MCF 10A (cell line): ENCODE measurements at regions not wholly inside any gene's neighbourhood (a gene's known extent, or its start where the extent isn't known, plus 50 kb on each side); places are given as distances from the start of the nearest gene placed in this dataset.

Experiments used
- BruUV-seq: library from RNA; stranded (reverse); fragments of 400-500 nt; replicated peaks from 2 replicates; lab custom pipeline; 2021; lab: Mats Ljungman, UMichigan
- CTCF ChIA-PET: fragments of 300-600 bp; sonication (Branson Sonifier 250); formaldehyde crosslinking; extraction: SDS; loops from one replicate; lab custom pipeline; 2021; ENCODE audit warnings: antibody characterized with exemption, inconsistent platforms; lab: Yijun Ruan, JAX
- POLR2A ChIA-PET: fragments of 300-600, 350-650 bp; sonication (Branson Sonifier 250); formaldehyde crosslinking; extraction: SDS; loops from one replicate; lab custom pipeline; 2020; ENCODE audit warnings: antibody characterized with exemption, inconsistent platforms; lab: Yijun Ruan, JAX
- DNase-seq: peaks from one replicate; pipeline ENCODE4 v3.0.0-alpha.2; 2018; ENCODE audit not compliant: unreplicated experiment
- H3K27ac Mint-ChIP-seq: one replicate; pipeline ENCODE4 v1.8.0; 2022; ENCODE audit warnings: mild to moderate bottlenecking, low read depth, mixed read lengths; ENCODE audit not compliant: unreplicated experiment
- H3K27me3 Mint-ChIP-seq: one replicate; pipeline ENCODE4 v1.8.0; 2022; ENCODE audit warnings: mixed read lengths; ENCODE audit not compliant: insufficient read depth, unreplicated experiment
- H3K36me3 Mint-ChIP-seq: one replicate; pipeline ENCODE4 v1.8.0; 2022; ENCODE audit warnings: mild to moderate bottlenecking, moderate library complexity, mixed read lengths; ENCODE audit not compliant: insufficient read depth, unreplicated experiment
- H3K4me1 Mint-ChIP-seq: one replicate; pipeline ENCODE4 v1.8.0; 2022; ENCODE audit warnings: mixed read lengths; ENCODE audit not compliant: insufficient read depth, unreplicated experiment
- H3K4me3 Mint-ChIP-seq: one replicate; pipeline ENCODE4 v1.8.0; 2022; ENCODE audit warnings: mild to moderate bottlenecking, moderate library complexity, mixed read lengths; ENCODE audit not compliant: unreplicated experiment
- H3K9me3 Mint-ChIP-seq: one replicate; pipeline ENCODE4 v1.8.0; 2022; ENCODE audit warnings: mixed read lengths; ENCODE audit not compliant: unreplicated experiment
- CTCF ChIP-seq: fragments of 200-600 bp; IDR thresholded peaks from one replicate; pipeline ENCODE4 v1.8.0; 2022; ENCODE audit warnings: antibody characterized with exemption, mild to moderate bottlenecking; ENCODE audit not compliant: unreplicated experiment
- intact Hi-C: fragments of 100-400 bp; cut with micrococcal nuclease; formaldehyde crosslinking; loops from 2 replicates; pipeline ENCODE4 v1.14.1; 2022

DNA sequence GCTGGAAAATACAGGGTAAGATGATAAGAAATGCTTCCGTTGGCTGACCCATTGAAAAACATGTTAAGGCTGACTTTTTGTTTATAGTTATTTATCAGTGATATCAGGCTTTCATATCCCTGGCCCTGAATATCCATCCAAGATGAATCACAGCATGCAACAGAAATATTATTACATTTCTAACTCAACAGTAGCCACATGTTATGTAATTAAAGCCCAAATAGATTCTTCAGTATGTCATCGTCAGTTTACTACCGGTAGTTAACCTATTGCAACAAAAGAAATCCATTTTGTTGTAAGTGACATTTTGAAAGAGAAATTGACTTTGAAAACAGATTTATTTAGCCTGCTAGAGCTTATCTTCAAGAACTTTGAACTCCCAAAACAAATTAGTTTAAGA, 354.1 kb upstream of the CELF2 start:
- no TSS peak for BruUV-seq
- intact Hi-C loops = no loop called here
- no peak overlapping the region for H3K4me3 Mint-ChIP-seq
- no peaks in the 10 kb centered on the region for H3K36me3 Mint-ChIP-seq
- no peak overlapping the region for H3K27ac Mint-ChIP-seq
- TF ChIP-seq CTCF = no peak
- peaks cover 31% of the 10 kb centered on the region for H3K4me1 Mint-ChIP-seq
- POLR2A ChIA-PET = interaction anchor here (0.7 kb wide), 1 partner anchor 741 kb away, joined by 3 read pairs; no protein-coding TSS in a partner anchor
- CTCF ChIA-PET = interaction anchor here (0.6 kb wide), 1 partner anchor 14 kb away, joined by 4 read pairs; no protein-coding TSS in a partner anchor
- DNase-seq = no peak
- H3K27me3 Mint-ChIP-seq = no peaks in the 10 kb centered on the region
- H3K9me3 Mint-ChIP-seq = peaks cover 8% of the 10 kb centered on the region

DNA sequence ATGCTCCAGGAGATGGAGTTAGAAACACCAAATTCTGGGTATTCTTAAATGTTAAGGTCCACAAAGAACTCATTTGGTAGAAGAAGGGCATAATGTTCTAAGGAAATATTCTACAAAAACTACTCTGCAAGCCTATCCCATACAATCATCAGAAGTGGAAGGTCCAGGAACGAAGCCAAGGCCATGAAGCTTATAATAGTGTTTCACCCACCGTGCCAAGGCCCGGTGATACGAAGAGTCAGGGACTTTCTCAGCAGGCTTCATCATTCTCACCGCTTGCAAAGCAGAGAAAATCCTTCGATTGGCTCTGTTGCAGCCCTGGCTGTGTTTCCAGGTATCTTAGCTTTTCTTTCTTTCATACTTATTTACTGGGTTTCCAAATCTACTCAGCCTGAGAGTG, 351.9 kb upstream of the CELF2 start:
- no peak overlapping the region for H3K27ac Mint-ChIP-seq
- ChIA-PET POLR2A (no interaction called here), CTCF (interaction anchor here (1.0 to 1.9 kb wide), 2 partner anchors 10 to 12 kb away, joined by 3 to 5 read pairs; no protein-coding TSS in a partner anchor)
- H3K9me3 Mint-ChIP-seq = no peaks in the 10 kb centered on the region
- H3K4me1 Mint-ChIP-seq = peaks cover 23% of the 10 kb centered on the region
- intact Hi-C loops = no loop called here
- no peak for DNase-seq
- no peak for TF ChIP-seq CTCF
- no peaks in the 10 kb centered on the region for H3K27me3 Mint-ChIP-seq
- BruUV-seq = no TSS peak
- H3K4me3 Mint-ChIP-seq = no peak overlapping the region
- no peaks in the 10 kb centered on the region for H3K36me3 Mint-ChIP-seq

DNA sequence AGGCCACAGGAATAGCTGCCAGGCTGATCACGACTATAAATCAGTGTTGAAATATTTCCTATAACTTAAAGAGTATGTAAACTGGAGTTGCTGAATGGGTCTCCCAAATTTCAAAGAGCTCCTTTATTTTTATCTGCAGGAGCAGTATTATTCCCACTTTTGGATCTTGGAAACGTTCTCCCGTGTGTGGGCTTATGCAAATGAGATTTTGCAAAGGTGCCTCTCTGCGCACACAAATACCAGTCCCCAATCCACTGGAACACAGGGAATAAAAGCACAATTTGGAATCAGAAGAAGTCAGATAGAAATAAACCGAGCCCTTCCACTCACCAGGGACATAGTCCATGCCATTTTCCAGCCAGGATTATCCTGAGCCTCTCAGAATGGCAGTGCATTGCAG, 350.2 kb upstream of the CELF2 start:
- Mint-ChIP-seq H3K36me3 (no peaks in the 10 kb centered on the region), H3K9me3 (no peaks in the 10 kb centered on the region), H3K4me3 (no peak overlapping the region), H3K4me1 (peaks cover 12% of the 10 kb centered on the region), H3K27me3 (no peaks in the 10 kb centered on the region), H3K27ac (no peak overlapping the region)
- CTCF ChIA-PET = no interaction called here
- BruUV-seq = no TSS peak
- no peak for DNase-seq
- POLR2A ChIA-PET = no interaction called here
- intact Hi-C loops = no loop called here
- no peak for TF ChIP-seq CTCF

GRCh38 chr10:10676972-10677371, 340.7 kb upstream of the CELF2 start:
- DNase-seq = no peak
- no peaks in the 10 kb centered on the region for H3K4me1 Mint-ChIP-seq
- no peak for TF ChIP-seq CTCF
- no peaks in the 10 kb centered on the region for H3K36me3 Mint-ChIP-seq
- no peaks in the 10 kb centered on the region for H3K27me3 Mint-ChIP-seq
- BruUV-seq = no TSS peak
- no peaks in the 10 kb centered on the region for H3K9me3 Mint-ChIP-seq
- CTCF ChIA-PET = interaction anchor here (0.5 to 3.1 kb wide), 15 partner anchors 72 to 1343 kb away, joined by 3 to 16 read pairs (median 3); no protein-coding TSS in a partner anchor
- no peak overlapping the region for H3K27ac Mint-ChIP-seq
- H3K4me3 Mint-ChIP-seq = no peak overlapping the region
- intact Hi-C loops = loop anchor here (1.0 to 5.0 kb wide), 6 partner anchors 359 to 1334 kb away; no protein-coding TSS in a partner anchor
- POLR2A ChIA-PET = no interaction called here
